Lower leg skin (tissue), 3 donors: ENCODE measurements at regions not wholly inside any gene's neighbourhood (a gene's known extent, or its start where the extent isn't known, plus 50 kb on each side); places are given as distances from the start of the nearest gene placed in this dataset.

ENCODE experiments used
- CTCF ChIP-seq, 3 donors: fragments of 450-650 bp; IDR thresholded peaks; one replicate each; pipeline ENCODE4 v1.5.1; 2016; ENCODE audit warnings: antibody characterized with exemption in 3 of 3, mild to moderate bottlenecking in 3 of 3, moderate library complexity in 2 of 3
- POLR2A ChIP-seq, 2 donors: fragments of 450-650 bp; IDR thresholded peaks; one replicate each; pipeline ENCODE4 v1.6.1; 2016 to 2017; ENCODE audit warnings: antibody characterized with exemption in 2 of 2, mild to moderate bottlenecking in 1 of 2, moderate library complexity in 1 of 2

- TF ChIP-seq CTCF (IDR thresholded peaks at IDR 0.05) (no peak), POLR2A (IDR thresholded peaks at IDR 0.05) (no peak)
These were observed 295.0 kb downstream of the NR4A2 start for GRCh38 chr2:156037482-156037881.
